GM18505 (cell line): ENCODE measurements at regions not wholly inside any gene's neighbourhood (a gene's known extent, or its start where the extent isn't known, plus 50 kb on each side); places are given as distances from the start of the nearest gene placed in this dataset.
"Not testable (repeated sequence)": the region's sequence is repeated elsewhere in the genome, so short reads cannot be mapped to it uniquely, and the experiment has no call there.

Experiments used
- ATAC-seq: cut with Tn5 transposase; IDR thresholded peaks from one replicate; pipeline ENCODE4 v1.9.1; 2021; ENCODE audit not compliant: unreplicated experiment
- POLR2A ChIP-seq: IDR thresholded peaks from 4 replicates; pipeline ENCODE4 v1.6.1; 2011; ENCODE audit warnings: borderline replicate concordance; ENCODE audit not compliant: insufficient read depth, insufficient read length; ENCODE audit errors: extremely low read depth

DNA sequence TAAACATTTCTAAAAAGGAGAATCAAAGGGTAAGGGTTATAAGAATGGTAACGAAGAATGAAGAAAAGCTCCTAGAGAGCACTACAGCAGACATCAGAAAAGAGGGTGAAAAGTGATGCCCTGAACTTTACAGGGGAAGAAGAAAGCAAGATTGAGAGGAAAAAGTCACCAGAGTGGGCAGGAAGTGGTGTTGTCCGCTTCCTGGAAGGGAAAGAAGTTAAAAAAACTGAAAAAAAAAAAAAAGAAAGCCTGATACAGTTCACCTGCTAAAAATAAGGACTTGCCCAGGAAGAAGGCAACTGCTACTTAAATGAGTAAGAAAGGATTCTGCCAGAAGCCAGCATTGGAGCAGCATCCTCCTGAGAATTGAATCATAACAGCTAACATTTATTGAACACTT, 330.1 kb upstream of the PHF14 start:
- no peak for ATAC-seq
- no peak for TF ChIP-seq POLR2A

GRCh38 chr7:10644849-10645248, 328.8 kb upstream of the PHF14 start:
- no peak for ATAC-seq
- no peak for TF ChIP-seq POLR2A

- ATAC-seq, result no peak
- no peak for TF ChIP-seq POLR2A
These were observed 327.5 kb upstream of the PHF14 start for GRCh38 chr7:10646194-10646593.

- TF ChIP-seq POLR2A, result no peak
These were observed 325.4 kb upstream of the PHF14 start for GRCh38 chr7:10648289-10648688.

DNA sequence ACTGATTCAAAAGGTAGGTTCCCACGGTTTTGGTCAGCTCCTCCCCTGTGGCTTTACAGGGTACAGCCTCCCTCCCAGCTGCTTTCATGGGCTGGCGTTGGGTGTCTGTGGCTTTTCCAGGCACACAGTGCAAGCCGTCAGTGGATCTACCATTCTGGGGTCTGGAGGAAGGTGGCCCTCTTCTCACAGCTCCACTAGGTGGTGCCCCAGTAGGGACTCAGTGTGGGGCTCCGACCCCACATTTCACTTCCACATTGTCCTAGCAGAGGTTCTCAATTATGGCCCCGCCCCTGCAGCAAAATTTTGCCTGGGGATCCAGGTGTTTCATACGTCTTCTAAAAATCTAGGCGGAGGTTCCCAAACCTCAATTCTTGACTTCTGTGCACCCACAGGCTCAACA, 324.6 kb upstream of the PHF14 start:
- not testable (repeated sequence) for ATAC-seq

More at GRCh38 chr7:10648289-10648688, 325.4 kb upstream of the PHF14 start:
- no peak for ATAC-seq

GRCh38 chr7:10655031-10655430, 318.6 kb upstream of the PHF14 start:
- no peak for TF ChIP-seq POLR2A
- no peak for ATAC-seq

GRCh38 chr7:10657201-10657600, 316.5 kb upstream of the PHF14 start:
- ATAC-seq, result no peak
- TF ChIP-seq POLR2A, result no peak

DNA sequence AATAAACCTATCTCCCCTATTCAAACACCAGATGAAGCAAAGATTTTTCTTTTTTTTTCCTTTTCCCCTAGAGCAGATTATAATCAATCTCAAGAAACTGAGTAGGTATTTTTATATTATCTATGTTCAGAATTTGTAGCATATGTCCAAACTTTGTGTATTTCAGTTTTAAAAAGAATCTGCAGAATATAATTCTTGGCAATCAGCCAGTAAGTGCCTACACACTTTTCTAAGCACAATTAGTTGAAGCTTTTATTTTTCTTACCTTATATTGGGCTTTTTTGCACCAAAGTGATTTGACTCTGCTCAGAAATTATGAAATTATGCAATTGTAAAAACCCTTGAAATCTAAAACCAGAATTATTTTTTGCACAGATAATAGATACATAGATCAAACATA, 315.8 kb upstream of the PHF14 start:
- TF ChIP-seq POLR2A, result no peak
- ATAC-seq, result no peak

DNA sequence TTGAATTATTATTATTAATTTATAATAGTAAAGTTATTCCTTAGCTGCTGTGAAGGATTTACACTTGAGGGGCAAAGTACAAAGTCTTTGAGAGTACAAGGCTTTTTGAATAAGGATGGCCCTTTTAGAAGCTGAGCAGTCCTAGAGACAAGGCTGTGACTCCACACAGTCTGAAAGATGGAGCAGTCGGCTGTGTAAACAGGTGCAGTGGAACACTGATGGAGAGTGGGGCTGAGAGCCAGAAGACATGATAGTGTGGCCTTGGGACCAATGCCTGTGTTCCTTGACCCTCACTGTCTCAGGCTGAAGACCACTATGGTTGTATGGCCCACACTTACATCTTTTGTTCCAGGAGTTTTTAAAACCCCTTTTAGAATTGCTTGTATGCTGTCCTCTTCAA, 311.2 kb upstream of the PHF14 start:
- ATAC-seq, result no peak
- no peak for TF ChIP-seq POLR2A

DNA sequence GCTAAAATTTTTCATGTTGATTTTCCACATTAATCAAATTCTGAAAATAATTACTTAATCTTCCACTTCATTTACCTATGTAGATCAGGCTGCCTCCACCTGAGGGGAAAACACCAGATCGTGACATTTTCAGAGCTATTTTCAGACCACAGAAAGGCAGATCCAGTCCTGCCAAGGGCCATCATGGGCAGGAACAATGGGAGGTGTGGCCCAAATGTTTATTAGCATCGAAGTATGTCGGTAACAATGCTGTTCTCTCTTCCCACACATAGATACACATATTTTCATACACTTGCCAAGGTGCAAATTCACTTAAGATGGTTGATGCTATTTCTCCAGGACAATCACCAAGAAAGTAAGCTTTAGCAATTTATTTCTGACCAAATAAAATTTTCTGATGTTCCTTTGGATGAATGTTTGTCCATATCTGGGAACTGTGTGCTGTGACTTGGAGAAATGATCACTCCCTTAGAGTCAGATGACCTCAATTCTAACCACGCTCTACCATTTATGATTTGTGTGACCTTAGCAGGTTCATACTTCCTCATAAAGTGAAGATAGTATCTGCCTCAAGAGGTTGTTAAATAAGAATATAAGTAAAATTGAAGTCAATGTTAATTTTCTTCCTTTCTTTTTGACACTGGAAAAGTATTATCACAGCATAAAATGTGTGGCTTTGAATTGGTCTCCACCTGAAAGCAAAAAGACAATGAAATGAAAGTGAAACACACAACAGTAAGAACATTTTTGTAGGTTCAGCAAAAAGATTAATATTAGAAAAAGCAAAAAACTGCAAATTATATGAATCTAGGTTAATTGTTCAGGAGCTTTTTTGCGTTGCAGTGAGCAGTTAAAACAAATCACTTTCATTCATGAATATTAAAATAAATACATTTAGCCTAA, 310.4 kb upstream of the PHF14 start:
- TF ChIP-seq POLR2A, result no peak
- no peak for ATAC-seq

DNA sequence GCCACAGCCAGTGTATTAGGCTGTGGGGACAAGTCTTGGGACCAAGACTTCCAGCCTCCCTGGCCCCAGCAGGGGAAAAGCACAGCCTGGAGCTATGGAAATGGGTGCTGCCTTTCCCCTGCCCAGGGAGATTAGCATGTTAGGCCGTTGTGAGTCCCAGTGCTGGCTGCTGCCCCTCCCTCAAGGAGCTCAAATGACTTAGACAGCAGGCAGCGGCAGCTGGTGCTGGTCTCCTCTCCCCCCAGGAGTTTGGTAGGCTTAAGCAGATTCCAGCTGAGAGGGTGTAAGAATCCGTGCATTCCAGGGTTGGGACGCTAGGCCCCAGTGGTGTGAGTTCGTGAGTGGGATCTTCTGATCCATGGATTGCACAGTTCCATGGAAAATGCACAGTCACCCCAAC, 301.5 kb upstream of the PHF14 start:
- no peak for TF ChIP-seq POLR2A
- no peak for ATAC-seq

DNA sequence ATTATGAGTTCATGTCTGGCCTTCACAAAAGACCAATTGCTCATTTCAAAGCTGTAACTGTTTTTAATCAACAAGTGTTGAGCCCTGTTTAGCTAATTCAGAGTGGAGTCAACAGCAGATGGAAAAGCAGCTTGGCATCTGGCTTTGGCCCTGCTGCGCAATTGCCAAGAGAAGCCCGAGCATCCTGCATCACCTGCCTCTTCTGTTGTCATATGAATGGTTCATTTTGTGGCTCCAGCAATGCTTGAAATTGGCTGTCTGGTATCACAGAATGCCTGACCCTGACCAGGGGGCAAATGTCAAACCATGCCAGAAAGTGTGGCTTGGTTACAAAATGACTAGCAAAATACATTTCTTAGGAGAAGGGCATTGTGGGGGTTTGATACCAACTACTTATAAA, 296.5 kb upstream of the PHF14 start:
- ATAC-seq, result no peak
- no peak for TF ChIP-seq POLR2A

DNA sequence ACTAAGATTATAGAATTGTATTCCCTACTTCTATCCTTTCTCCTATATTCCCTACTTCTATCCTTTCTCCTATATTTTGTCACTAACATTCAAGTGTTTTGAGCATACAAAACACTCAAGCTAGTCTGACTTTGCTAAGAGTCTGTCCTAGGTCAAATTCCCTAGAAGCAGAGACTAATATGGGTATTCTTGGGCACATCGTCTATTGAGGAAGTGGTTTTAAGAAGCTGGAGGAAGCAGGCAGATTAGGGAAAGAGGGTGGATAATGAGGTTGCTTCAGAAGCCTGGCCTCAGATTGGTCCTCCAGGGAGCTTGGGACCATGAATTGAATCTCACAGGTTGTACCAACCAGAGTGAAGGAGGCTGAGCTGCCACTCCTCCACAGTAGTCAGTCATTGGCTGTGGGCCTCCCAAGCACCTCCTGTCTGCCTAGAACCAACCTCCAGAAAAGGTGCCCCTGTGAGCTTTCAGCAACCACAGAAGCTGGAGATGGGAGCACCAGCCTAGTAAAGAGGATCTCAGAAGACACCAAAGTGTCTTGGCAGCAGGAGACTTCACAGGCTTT, 295.9 kb upstream of the PHF14 start:
- TF ChIP-seq POLR2A, result no peak
- ATAC-seq, result no peak

GRCh38 chr7:10684606-10685005, 289.1 kb upstream of the PHF14 start:
- no peak for ATAC-seq
- TF ChIP-seq POLR2A, result no peak
